DOHH2 (cell line): ENCODE measurements at regions not wholly inside any gene's neighbourhood (a gene's known extent, or its start where the extent isn't known, plus 50 kb on each side); places are given as distances from the start of the nearest gene placed in this dataset.

ENCODE experiments used
- EZH2phosphoT487 ChIP-seq: fragments of 200-600 bp; sonication (generic); IDR thresholded peaks from 2 replicates; pipeline ENCODE4 v1.6.1; 2017; ENCODE audit warnings: borderline replicate concordance, mild to moderate bottlenecking, antibody characterized with exemption, low read length, moderate library complexity, mixed read lengths
- TF ChIP-seq, protein P1 (sequence below): fragments of 200-600 bp; sonication (generic); IDR thresholded peaks from one replicate; pipeline ENCODE4 v1.5.1; 2014; ENCODE audit warnings: antibody characterized with exemption, mild to moderate bottlenecking, low read depth, low read length; ENCODE audit not compliant: poor library complexity, severe bottlenecking

DNA sequence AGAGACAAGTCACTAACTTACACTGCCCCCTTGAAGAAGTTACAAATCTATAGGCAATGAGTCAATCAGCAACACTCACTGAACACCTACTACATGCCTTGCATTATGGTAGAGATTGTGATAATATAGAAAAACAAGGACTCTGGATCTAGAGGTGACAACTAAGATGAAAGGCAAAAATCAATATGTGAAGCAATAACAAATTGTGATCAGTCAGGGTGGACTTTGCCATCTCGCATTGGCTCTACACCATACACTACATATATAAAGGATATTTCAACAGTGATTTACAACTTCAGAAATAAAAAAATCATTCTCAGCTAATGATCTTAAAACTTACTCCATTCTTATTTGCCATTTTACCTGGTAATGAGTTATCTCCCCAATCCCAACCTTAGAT, 210.7 kb upstream of the CD96 start:
- TF ChIP-seq, protein P1, sequence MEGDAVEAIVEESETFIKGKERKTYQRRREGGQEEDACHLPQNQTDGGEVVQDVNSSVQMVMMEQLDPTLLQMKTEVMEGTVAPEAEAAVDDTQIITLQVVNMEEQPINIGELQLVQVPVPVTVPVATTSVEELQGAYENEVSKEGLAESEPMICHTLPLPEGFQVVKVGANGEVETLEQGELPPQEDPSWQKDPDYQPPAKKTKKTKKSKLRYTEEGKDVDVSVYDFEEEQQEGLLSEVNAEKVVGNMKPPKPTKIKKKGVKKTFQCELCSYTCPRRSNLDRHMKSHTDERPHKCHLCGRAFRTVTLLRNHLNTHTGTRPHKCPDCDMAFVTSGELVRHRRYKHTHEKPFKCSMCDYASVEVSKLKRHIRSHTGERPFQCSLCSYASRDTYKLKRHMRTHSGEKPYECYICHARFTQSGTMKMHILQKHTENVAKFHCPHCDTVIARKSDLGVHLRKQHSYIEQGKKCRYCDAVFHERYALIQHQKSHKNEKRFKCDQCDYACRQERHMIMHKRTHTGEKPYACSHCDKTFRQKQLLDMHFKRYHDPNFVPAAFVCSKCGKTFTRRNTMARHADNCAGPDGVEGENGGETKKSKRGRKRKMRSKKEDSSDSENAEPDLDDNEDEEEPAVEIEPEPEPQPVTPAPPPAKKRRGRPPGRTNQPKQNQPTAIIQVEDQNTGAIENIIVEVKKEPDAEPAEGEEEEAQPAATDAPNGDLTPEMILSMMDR, result no peak
- no peak for TF ChIP-seq EZH2phosphoT487
